Central memory CD4-positive, alpha-beta T cell (primary cell): ENCODE measurements at regions not wholly inside any gene's neighbourhood (a gene's known extent, or its start where the extent isn't known, plus 50 kb on each side); places are given as distances from the start of the nearest gene placed in this dataset.
A peak's percentile ranks its signal among the peaks of the same experiment; 100 is the strongest.
"Not testable (repeated sequence)": the region's sequence is repeated elsewhere in the genome, so short reads cannot be mapped to it uniquely, and the experiment has no call there.

Experiments used
- DNase-seq: peaks from one replicate; pipeline ENCODE4 v3.0.0; 2022

- no peak for DNase-seq
These were observed 105.2 kb upstream of the AMZ2 start for GRCh38 chr17:68142595-68142994.

- no peak for DNase-seq
These were observed 104.4 kb upstream of the AMZ2 start for GRCh38 chr17:68143425-68143824.

- no peak for DNase-seq
These were observed 102.8 kb upstream of the AMZ2 start for GRCh38 chr17:68145088-68145487.

GRCh38 chr17:68148936-68149335, 98.9 kb upstream of the AMZ2 start:
- no peak for DNase-seq

GRCh38 chr17:68152161-68152571, 95.7 kb upstream of the AMZ2 start:
- DNase-seq: no peak

GRCh38 chr17:68155692-68156091, 92.2 kb upstream of the AMZ2 start:
- DNase-seq: no peak

- no peak for DNase-seq
These were observed 86.0 kb upstream of the AMZ2 start for GRCh38 chr17:68161644-68162428.

GRCh38 chr17:68168273-68169164, 79.3 kb upstream of the AMZ2 start:
- DNase-seq: not testable (repeated sequence)

GRCh38 chr17:68169165-68169821, 78.5 kb upstream of the AMZ2 start:
- peak; percentile 3 for DNase-seq

GRCh38 chr17:68169840-68170239, 78.0 kb upstream of the AMZ2 start:
- DNase-seq: no peak

GRCh38 chr17:68170246-68170645, 77.6 kb upstream of the AMZ2 start:
- DNase-seq: no peak

- peak; percentile 52 for DNase-seq
These were observed 75.3 kb upstream of the AMZ2 start for GRCh38 chr17:68172461-68172954.

GRCh38 chr17:68175416-68175815, 72.4 kb upstream of the AMZ2 start:
- no peak for DNase-seq

- no peak for DNase-seq
These were observed 71.9 kb upstream of the AMZ2 start for GRCh38 chr17:68175905-68176304.

GRCh38 chr17:68176718-68177117, 71.1 kb upstream of the AMZ2 start:
- no peak for DNase-seq

GRCh38 chr17:68178831-68179230, 69.0 kb upstream of the AMZ2 start:
- no peak for DNase-seq

GRCh38 chr17:68179236-68179925, 68.5 kb upstream of the AMZ2 start:
- no peak for DNase-seq

- DNase-seq: no peak
These were observed 67.9 kb upstream of the AMZ2 start for GRCh38 chr17:68179926-68180285.

- no peak for DNase-seq
These were observed 65.9 kb upstream of the AMZ2 start for GRCh38 chr17:68182011-68182306.

GRCh38 chr17:68182940-68183551, 64.8 kb upstream of the AMZ2 start:
- DNase-seq: peak; percentile 85

- no peak for DNase-seq
These were observed 63.7 kb upstream of the AMZ2 start for GRCh38 chr17:68184141-68184571.

GRCh38 chr17:68184816-68185436, 62.9 kb upstream of the AMZ2 start:
- peak; percentile 73 for DNase-seq
